GM20431 (cell line): ENCODE measurements at regions not wholly inside any gene's neighbourhood (a gene's known extent, or its start where the extent isn't known, plus 50 kb on each side); places are given as distances from the start of the nearest gene placed in this dataset.
"Not testable (repeated sequence)": the region's sequence is repeated elsewhere in the genome, so short reads cannot be mapped to it uniquely, and the experiment has no call there.

ENCODE experiments used
- in situ Hi-C: fragments of 300-500 bp; cut with MseI, MboI; formaldehyde crosslinking; loops from one replicate; pipeline ENCODE4 v1.15.0; 2020; ENCODE audit warnings: low sequenced_read_pairs; ENCODE audit not compliant: unreplicated experiment

DNA sequence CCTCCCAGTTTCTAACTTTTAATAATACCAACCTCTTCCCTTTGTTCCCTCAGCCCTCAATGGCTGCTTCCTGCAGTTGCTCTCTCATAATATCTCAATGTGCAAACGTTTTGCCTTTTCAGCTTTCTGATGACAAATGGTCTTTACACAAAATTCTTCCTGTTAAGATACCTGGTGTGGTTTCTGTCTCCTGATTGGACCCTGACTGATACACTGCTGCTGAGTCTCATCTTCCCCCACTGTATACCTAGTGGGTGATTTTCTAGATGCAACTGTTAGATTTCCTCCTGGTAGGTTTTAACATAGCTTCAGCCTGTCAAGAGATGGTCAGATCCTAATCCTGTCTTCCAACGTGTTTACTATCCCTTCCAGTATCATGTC is 147.9 kb upstream of the TOP1 start:
- in situ Hi-C loops: no loop called here

DNA sequence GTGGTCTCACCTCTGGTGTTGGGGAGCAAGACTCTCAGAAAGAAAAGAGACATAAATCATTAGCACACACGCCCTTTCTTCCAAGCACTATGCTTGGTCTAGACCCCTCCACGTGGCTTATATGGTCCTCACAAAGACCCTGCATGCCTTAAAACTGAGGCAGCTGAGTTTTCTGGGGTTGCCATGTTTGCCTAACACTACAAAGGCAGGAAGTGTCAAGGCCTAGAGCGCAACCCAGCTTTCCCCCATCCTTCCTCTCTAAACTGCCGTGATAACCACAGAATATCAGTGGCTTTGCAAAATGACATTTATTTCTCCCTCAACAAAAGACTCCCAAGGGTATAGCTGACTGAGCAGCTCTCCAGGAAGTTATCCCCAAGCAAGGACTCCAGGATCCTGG is 146.5 kb upstream of the TOP1 start:
- in situ Hi-C loops: no loop called here

DNA sequence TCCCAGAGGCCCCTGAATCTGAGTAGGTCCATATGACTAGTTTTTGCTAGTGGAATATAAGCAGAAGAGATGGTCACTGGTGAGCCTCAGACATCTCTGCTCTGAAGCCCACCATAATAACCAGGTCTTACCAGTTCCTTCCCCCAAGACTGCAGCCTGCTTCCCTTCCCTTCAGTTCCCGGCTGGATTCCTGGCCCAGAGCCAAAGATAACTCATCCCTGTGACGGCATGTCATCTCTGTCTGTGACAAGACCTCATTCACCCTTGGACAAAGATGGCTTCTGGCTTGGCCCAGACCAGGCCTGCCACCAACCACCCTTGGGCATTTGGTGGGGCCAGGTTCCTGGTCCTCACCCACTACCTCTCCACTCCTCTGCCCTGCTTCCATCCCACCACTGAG is 145.5 kb upstream of the TOP1 start:
- in situ Hi-C loops: no loop called here

DNA sequence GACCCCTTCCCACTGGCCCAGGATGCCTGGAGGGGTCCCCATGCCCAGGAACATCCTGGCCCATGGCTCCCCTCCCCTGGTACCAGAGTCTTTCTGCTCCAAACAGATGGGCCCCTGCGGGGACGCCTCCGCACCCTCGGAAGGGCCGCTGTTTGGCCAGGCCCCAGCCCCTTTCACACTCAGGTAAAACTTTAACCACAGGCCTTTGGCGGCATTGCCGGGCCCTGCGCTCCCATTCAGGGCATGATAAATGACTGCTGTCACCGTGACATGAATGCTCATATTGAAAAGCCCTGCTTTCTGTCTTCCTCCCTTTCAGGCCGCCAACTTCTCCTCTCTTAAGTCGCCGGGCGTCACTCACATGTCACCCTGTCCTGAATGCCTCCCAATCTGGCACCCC is 141.5 kb upstream of the TOP1 start:
- in situ Hi-C loops: no loop called here

DNA sequence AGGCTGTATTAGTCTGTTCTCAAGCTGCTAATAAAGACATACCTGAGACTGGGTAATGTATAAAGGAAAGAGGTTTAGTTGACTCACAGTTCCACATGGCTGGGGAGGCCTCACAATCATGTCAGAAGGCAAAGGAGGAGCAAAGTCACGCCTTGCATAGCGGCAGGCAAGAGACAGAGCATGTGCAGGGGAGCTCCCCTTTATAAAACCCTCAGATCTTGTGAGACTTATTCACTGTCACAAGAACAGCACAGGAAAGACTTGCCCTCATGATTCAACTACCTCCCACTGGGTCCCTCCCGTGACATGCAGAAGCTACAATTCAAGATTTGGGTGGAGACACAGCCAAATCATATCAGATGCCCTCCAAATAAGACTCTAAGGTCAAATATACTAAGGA is 139.4 kb upstream of the TOP1 start:
- in situ Hi-C loops: not testable (repeated sequence)

DNA sequence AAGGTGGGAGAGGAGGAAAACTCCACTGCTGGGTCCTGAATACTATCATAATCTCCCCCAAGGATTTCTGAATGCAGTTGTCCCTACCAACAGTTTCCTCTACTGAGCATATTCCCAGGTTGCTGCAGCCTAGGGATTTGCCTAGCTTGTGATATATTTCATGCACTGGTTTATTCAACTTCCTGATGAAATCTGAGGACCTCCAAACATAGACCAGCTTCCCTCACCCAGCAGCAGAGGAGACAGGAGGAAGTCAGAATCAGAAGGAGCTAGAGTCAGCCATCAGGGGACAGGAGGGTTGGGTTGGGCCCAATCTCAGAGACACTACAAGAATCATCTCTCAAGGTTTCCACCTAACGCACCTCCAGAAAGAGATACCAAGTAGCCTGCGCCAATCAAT is 138.4 kb upstream of the TOP1 start:
- in situ Hi-C loops: no loop called here

DNA sequence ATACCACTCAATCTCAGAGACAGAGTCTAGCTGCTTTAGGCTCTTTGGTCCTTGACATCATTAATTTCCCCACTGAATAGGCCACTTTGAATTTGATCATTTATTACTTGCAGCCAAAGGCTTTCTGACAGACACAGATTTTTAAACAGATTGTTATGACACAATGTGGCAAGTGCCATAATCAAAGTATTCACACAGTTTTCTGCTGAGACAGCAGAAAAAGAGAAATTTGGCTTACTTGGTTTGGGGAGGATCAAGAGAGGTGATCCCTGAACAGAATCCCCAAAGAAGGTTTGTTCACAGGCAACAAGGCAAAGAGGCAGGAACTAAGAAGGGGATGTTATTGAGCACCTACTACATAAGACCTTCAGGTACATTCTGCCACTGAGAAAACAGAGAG is 138.0 kb upstream of the TOP1 start:
- in situ Hi-C loops: no loop called here

DNA sequence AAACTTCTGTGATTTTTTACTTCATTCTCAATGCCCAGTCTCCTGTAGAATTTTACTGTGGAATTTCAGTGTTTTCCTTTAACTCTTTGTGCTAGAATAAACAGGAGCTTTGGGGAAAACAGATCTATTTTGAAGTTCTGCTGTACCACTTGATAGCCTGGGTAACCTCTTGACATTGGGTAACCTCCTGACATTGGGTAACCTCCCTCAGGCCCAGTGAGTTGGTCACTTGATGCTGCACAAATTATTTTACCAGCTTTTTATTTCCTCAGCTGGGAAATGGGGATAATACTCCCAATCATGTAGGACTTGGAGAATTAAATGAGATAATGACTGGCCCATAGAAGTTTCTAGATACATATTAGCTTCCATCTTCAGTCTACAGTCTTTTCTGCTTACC is 137.3 kb upstream of the TOP1 start:
- in situ Hi-C loops: no loop called here

DNA sequence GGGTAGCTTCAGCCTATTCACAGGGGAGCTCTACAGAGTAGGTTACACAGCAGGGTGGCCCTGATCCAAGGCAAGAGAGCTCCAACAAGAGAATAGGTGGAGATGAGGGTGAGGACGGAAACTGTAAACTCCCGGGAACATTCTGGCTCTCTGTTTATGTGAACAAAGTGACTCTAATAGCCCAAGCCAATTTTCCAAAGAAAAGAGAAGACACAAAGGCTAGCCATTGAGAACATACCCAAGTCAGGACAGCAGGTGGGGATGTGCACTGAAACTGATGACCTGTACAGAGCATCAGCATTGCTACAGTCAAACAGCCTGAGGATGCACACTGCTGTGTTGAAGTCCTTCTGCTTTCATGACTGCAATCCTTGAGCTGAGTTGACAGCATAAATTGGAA is 136.0 kb upstream of the TOP1 start:
- in situ Hi-C loops: no loop called here

DNA sequence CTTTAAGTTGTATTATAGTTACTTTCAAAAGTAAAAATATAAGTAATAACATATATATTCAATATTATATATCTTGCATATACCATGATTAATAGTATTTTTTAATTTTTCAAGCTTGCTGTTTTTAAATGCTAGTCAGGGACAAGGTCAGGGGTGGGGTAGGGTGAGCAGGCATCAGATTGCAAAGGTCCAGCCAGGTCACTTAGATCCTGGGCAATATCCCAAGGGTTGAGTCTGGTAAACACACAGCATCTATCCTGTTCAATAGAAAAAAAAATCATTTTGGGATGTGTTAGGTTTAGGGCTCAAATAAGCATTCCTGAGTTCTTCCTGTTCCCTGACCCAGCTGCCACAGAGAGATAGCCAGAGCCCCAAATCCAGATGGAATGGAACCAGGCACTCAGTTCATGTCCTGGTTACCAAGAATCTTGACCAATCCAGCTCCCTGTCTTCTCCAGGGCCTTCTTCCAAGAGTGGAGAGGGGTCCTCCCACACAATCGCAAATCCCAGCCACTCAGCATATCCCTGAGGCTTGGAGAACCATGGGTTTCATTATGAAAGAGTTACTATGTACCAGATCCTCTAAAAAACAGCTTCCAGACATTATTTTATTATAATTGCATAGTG is 134.9 kb upstream of the TOP1 start:
- in situ Hi-C loops: no loop called here

DNA sequence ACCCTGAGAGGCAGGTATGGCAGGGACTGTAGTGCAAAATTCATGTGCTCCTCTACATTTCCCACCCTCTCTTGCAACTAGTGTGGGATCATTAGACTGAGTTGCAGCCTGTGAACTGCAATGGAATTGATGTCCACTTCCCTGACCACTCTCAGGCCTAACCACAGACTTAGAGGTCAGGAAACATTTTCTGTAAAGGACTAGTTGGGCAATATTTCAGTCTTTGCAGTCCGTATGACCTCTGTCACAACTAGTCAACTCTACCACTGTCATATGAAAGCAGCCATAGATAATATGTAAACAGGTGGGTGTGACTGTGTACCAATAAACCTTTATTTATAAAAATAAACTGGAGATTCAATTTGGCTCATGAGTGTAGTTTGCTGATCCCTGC is 134.4 kb upstream of the TOP1 start:
- in situ Hi-C loops: no loop called here

DNA sequence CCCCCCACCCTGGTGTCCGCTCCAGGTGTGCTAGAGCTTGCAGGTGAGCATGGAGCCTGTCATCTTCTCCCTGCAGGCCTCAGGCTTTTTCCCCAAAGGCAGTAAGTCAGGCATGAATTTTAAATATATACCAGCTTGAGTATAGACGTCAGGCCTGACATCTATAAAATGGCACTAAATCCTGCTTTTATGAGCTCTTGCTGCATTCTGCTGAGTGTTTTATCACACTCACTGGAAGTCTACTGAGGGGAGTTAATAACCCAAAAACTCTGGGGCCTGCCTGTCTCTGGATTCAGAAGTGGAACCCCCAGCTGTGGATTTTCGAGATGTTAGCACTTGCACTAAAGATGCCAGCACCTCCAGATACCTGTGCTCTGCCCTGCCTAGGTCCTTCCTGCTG is 133.4 kb upstream of the TOP1 start:
- in situ Hi-C loops: no loop called here

DNA sequence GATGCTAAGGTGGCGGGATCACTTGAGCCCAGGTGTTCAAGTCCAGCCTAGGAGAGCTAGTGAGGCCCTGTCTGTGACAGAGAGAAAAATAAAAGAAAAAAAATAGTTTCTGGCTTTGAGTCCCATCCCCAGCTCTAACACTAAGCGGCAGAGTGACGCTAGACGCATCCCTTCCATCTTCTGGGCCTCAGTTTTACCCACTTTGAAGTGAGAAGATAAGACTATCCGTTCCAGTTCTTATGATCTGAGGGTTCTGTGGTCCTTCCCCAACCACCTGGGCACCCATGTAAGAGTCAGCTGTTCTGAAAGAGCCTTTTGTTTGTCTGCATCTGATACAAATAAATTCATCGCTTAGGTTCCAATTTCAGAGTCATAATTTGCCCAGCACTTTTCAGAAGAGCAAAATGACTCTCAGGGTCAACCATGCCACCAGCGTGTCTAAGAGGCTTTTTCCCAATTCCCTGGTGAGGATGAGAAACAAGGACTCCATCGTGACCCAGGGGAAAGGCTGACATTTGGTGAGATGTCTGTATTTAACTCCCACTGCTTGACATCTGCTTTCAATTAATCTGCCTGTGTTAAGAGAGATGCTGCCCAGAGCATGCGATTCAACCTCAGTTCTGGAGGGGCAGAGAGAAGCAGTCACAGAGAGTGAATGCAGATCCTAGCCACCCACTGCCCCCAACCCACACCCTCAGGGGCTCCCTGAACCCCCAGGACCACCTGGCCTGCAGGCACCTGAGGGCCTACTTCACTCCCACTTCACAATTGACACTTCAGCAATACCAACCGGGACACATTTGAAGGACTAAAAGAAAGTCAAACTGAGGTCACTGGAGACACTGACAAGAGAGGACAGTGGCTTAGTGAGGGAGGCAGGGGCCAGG is 131.6 kb upstream of the TOP1 start:
- in situ Hi-C loops: no loop called here

DNA sequence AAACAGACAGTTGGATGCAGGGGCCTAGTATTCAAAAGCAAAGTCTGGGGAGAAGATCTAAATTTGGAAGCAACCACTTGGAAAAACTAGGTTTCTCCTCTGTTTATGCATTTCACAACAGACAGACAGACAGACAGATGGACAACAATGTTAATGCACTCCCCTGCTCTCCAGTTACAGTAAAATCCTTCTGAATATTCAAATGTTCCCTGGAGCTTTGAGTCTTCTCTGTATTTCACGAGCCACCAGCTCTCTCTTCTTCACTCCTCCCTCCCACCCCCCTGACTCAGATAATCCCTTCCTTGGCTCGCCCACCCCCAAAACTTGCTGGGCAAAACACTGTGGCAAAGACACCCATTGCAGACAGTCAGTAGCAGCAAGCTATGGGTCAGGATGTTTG is 129.3 kb upstream of the TOP1 start:
- in situ Hi-C loops: no loop called here

DNA sequence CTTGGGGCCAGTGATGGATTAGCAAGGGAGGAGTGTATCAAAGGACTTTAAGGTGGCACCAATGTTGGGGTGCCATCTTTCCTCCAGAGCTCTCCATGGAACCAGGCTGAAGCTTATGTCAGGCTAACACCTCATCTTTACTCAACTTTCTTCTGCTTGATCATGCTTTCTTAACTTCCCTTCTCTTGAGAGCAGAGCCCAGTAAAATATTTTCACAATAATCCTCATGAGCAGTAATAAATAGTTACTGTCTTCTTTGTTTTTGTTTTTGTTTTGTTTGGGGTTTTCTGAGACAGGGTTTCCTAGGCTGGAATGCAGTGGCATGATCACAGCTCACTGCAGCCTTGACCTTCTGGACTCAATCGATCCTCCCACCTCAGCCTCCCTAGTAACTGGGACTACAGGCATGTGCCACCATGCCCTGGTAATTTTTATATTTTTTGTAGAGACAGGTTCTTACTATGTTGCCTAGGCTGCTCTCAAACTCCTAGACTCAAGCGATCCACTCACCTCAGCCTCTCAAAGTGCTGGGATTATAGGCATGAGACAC is 127.9 kb upstream of the TOP1 start:
- in situ Hi-C loops: no loop called here

DNA sequence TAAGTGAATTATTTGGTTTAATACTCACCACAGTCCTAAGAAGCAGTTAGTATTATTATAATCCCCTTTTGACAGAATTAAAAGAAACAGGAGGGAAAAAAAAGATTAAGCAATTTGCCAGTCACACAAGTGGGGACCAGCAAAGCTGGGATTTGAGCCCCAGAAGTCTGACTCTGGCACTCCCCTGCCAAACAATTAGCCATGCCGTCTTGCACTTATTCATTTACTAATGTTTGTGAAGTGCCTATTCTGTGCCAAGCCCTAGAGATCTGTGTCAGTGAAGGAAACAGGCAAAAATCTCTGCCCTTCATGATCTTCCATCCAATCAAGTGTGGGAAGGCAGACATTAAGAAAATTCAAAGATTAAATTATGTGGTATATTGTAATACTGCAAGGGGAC is 126.0 kb upstream of the TOP1 start:
- in situ Hi-C loops: no loop called here

DNA sequence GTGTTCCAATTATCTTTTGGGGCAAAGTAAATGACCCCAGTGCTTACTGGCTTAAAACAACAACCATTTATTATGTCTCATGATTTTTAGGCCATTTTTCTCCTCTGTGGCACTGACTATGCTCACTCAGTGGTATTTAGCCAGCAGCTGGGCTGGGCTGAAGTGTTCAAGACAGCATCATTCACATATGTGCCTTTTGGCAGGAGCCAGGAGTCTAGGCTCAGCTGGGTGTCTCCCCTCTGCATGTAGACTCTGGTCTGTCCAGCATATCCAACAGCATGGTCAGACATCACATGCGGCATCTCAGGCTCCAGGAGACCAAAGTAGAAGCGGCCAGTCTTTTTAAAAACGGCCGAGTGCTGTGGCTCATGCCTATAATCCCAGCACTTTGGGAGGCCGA is 120.3 kb upstream of the TOP1 start:
- in situ Hi-C loops: no loop called here

DNA sequence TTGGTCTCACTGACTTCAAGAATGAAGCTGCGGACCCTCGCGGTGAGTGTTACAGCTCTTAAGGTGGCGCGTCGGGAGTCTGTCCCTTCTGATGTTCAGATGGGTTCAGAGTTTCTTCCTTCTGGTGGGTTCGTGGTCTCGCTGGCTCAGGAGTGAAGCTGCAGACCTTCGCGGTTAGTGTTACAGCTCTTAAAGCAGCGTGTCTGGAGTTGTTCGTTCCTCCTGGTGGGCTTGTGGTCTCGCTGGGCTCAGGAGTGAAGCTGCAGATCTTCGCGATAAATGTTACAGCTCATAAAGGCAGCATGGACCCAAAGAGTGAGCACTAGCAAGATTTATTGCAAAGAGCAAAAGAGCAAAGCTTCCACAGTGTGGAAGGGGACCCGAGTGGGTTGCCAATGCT is 119.1 kb upstream of the TOP1 start:
- in situ Hi-C loops: not testable (repeated sequence)

DNA sequence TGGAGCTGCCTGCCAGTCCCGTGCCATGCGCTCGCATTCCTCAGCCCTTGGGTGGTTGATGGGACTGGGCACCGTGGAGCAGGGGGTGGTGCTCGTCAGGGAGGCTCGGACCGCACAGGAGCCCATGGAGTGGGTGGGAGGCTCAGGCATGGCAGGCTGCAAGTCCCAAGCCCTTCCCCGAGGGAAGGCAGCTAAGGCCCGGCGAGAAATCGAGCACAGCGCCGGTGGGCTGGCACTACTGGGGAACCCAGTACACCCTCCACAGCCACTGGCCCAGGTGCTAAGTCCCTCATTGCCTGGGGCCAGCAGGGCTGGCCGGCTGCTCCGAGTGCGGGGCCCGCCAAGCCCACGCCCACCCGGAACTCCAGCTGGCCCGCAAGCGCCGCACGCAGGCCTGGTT is 118.2 kb upstream of the TOP1 start:
- in situ Hi-C loops: not testable (repeated sequence)

DNA sequence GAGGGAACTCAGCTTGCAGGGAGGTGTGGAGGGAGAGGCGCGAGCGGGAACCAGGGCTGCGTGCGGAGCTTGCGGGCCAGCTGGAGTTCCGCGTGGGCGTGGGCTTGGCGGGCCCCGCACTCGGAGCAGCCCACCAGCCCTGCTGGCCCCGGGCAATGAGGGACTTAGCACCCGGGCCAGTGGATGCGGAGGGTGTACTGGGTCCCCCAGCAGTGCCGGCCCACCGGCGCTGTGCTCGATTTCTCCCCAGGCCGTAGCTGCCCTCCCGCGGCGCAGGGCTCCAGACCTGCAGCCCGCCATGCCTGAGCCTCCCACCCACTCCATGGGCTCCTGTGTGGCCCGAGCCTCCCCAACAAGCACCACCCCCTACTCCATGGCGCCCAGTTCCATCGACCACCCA is 117.5 kb upstream of the TOP1 start:
- in situ Hi-C loops: not testable (repeated sequence)
